ENCODE measurements at regions not wholly inside any gene's neighbourhood (a gene's known extent, or its start where the extent isn't known, plus 50 kb on each side); places are given as distances from the start of the nearest gene placed in this dataset.

DNA sequence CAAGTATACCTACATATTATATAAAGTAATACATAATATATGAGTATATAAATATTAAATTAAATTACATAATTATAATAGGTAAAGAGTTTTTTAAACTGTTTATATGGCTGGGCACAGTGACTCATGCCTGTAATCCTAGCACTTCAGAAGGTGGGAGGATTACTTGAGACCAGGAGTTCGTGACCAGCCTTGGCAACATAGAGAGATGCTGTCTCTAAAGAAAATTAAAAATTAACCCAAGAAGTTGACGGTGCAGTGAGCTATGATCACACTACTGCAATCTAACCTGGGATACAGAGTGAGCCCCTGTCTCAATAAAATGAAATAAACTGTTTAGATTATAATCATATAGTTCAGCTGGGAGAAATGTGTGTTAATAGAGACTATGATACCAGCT lies 363.0 kb downstream of the DDX10 start:
- no TSS peak for BruUV-seq (replicated peaks)
- no peaks in the 10 kb centered on the region for H3K36me3 ChIP-seq (ENCODE audit: control insufficient read depth, insufficient read depth, low read length)
- no peak overlapping the region for H3K4me3 ChIP-seq
- DNase-seq (ENCODE audit: extremely low read depth in 1 of 4, low spot score in 3 of 4) (no peak), ATAC-seq (no peak), FAIRE-seq (no peak)
- H3K27me3 ChIP-seq (ENCODE audit: control insufficient read depth in 2 of 2, insufficient read depth in 2 of 2, low read length in 2 of 2), result no peaks in the 10 kb centered on the region
- in situ Hi-C loops (cut with MboI) (no loop called here), intact Hi-C loops (cut with micrococcal nuclease) (no loop called here)
- no peaks in the 10 kb centered on the region for H3K79me2 ChIP-seq (ENCODE audit: control insufficient read depth, insufficient read depth, low read length)
- ChIA-PET CTCF (ENCODE audit: low intra/inter-chr PET ratio) (no interaction called here), POLR2A (no interaction called here)
- H3K9me3 ChIP-seq (replicated peaks; ENCODE audit: control insufficient read depth, insufficient read depth, low read depth, low read length), result no peaks in the 10 kb centered on the region
- no peak overlapping the region for H3K4me2 ChIP-seq (ENCODE audit: insufficient read depth, low read length)
- WGBS (ENCODE audit: insufficient coverage, low coverage, missing lambda C conversion rate), result 0% methylated on average over 2 of the region's 2 CpGs
- no peak overlapping the region for H3K9ac ChIP-seq (ENCODE audit: insufficient read depth in 1 of 2, low read depth in 2 of 2, low read length in 2 of 2)
- no peaks in the 10 kb centered on the region for H3K9me1 ChIP-seq (ENCODE audit: control insufficient read depth, insufficient read depth, low read length)
- no peaks in the 10 kb centered on the region for H3K4me1 ChIP-seq (replicated peaks in 1 of 2; ENCODE audit: control insufficient read depth in 2 of 2, insufficient read depth in 2 of 2, low read length in 2 of 2)
- H2AFZ ChIP-seq (ENCODE audit: low read depth, low read length), result no peak overlapping the region
- no peaks in the 10 kb centered on the region for H4K20me1 ChIP-seq (replicated peaks; ENCODE audit: control insufficient read depth, insufficient read depth, low read length)
- no peak overlapping the region for H3K27ac ChIP-seq (ENCODE audit: extremely low read depth, low read depth, low read length)
- TF ChIP-seq ZEB2 (IDR thresholded peaks at IDR 0.05), result no peak
- TF ChIP-seq HDAC3 (IDR thresholded peaks at IDR 0.05; ENCODE audit: borderline replicate concordance, partially characterized antibody), result no peak
- no peak for TF ChIP-seq RBM25 (IDR thresholded peaks at IDR 0.05; ENCODE audit: low read depth, low read length, severe bottlenecking)
- TF ChIP-seq, protein P1, sequence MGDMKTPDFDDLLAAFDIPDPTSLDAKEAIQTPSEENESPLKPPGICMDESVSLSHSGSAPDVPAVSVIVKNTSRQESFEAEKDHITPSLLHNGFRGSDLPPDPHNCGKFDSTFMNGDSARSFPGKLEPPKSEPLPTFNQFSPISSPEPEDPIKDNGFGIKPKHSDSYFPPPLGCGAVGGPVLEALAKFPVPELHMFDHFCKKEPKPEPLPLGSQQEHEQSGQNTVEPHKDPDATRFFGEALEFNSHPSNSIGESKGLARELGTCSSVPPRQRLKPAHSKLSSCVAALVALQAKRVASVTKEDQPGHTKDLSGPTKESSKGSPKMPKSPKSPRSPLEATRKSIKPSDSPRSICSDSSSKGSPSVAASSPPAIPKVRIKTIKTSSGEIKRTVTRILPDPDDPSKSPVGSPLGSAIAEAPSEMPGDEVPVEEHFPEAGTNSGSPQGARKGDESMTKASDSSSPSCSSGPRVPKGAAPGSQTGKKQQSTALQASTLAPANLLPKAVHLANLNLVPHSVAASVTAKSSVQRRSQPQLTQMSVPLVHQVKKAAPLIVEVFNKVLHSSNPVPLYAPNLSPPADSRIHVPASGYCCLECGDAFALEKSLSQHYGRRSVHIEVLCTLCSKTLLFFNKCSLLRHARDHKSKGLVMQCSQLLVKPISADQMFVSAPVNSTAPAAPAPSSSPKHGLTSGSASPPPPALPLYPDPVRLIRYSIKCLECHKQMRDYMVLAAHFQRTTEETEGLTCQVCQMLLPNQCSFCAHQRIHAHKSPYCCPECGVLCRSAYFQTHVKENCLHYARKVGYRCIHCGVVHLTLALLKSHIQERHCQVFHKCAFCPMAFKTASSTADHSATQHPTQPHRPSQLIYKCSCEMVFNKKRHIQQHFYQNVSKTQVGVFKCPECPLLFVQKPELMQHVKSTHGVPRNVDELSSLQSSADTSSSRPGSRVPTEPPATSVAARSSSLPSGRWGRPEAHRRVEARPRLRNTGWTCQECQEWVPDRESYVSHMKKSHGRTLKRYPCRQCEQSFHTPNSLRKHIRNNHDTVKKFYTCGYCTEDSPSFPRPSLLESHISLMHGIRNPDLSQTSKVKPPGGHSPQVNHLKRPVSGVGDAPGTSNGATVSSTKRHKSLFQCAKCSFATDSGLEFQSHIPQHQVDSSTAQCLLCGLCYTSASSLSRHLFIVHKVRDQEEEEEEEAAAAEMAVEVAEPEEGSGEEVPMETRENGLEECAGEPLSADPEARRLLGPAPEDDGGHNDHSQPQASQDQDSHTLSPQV (IDR thresholded peaks at IDR 0.05), result no peak
- TF ChIP-seq, protein P2, sequence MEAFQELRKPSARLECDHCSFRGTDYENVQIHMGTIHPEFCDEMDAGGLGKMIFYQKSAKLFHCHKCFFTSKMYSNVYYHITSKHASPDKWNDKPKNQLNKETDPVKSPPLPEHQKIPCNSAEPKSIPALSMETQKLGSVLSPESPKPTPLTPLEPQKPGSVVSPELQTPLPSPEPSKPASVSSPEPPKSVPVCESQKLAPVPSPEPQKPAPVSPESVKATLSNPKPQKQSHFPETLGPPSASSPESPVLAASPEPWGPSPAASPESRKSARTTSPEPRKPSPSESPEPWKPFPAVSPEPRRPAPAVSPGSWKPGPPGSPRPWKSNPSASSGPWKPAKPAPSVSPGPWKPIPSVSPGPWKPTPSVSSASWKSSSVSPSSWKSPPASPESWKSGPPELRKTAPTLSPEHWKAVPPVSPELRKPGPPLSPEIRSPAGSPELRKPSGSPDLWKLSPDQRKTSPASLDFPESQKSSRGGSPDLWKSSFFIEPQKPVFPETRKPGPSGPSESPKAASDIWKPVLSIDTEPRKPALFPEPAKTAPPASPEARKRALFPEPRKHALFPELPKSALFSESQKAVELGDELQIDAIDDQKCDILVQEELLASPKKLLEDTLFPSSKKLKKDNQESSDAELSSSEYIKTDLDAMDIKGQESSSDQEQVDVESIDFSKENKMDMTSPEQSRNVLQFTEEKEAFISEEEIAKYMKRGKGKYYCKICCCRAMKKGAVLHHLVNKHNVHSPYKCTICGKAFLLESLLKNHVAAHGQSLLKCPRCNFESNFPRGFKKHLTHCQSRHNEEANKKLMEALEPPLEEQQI (IDR thresholded peaks at IDR 0.05), result no peak
- TF ChIP-seq, protein P3, sequence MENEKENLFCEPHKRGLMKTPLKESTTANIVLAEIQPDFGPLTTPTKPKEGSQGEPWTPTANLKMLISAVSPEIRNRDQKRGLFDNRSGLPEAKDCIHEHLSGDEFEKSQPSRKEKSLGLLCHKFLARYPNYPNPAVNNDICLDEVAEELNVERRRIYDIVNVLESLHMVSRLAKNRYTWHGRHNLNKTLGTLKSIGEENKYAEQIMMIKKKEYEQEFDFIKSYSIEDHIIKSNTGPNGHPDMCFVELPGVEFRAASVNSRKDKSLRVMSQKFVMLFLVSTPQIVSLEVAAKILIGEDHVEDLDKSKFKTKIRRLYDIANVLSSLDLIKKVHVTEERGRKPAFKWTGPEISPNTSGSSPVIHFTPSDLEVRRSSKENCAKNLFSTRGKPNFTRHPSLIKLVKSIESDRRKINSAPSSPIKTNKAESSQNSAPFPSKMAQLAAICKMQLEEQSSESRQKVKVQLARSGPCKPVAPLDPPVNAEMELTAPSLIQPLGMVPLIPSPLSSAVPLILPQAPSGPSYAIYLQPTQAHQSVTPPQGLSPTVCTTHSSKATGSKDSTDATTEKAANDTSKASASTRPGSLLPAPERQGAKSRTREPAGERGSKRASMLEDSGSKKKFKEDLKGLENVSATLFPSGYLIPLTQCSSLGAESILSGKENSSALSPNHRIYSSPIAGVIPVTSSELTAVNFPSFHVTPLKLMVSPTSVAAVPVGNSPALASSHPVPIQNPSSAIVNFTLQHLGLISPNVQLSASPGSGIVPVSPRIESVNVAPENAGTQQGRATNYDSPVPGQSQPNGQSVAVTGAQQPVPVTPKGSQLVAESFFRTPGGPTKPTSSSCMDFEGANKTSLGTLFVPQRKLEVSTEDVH (IDR thresholded peaks at IDR 0.05; ENCODE audit: low read depth, partially characterized antibody), result no peak
- TF ChIP-seq ZNF24 (IDR thresholded peaks at IDR 0.05), result no peak
- TF ChIP-seq, protein P4, sequence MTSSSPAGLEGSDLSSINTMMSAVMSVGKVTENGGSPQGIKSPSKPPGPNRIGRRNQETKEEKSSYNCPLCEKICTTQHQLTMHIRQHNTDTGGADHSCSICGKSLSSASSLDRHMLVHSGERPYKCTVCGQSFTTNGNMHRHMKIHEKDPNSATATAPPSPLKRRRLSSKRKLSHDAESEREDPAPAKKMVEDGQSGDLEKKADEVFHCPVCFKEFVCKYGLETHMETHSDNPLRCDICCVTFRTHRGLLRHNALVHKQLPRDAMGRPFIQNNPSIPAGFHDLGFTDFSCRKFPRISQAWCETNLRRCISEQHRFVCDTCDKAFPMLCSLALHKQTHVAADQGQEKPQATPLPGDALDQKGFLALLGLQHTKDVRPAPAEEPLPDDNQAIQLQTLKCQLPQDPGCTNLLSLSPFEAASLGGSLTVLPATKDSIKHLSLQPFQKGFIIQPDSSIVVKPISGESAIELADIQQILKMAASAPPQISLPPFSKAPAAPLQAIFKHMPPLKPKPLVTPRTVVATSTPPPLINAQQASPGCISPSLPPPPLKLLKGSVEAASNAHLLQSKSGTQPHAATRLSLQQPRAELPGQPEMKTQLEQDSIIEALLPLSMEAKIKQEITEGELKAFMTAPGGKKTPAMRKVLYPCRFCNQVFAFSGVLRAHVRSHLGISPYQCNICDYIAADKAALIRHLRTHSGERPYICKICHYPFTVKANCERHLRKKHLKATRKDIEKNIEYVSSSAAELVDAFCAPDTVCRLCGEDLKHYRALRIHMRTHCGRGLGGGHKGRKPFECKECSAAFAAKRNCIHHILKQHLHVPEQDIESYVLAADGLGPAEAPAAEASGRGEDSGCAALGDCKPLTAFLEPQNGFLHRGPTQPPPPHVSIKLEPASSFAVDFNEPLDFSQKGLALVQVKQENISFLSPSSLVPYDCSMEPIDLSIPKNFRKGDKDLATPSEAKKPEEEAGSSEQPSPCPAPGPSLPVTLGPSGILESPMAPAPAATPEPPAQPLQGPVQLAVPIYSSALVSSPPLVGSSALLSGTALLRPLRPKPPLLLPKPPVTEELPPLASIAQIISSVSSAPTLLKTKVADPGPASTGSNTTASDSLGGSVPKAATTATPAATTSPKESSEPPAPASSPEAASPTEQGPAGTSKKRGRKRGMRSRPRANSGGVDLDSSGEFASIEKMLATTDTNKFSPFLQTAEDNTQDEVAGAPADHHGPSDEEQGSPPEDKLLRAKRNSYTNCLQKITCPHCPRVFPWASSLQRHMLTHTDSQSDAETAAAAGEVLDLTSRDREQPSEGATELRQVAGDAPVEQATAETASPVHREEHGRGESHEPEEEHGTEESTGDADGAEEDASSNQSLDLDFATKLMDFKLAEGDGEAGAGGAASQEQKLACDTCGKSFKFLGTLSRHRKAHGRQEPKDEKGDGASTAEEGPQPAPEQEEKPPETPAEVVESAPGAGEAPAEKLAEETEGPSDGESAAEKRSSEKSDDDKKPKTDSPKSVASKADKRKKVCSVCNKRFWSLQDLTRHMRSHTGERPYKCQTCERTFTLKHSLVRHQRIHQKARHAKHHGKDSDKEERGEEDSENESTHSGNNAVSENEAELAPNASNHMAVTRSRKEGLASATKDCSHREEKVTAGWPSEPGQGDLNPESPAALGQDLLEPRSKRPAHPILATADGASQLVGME (CRISPR knock-in tag; IDR thresholded peaks at IDR 0.05), result no peak
